ENCODE measurements at regions not wholly inside any gene's neighbourhood (a gene's known extent, or its start where the extent isn't known, plus 50 kb on each side); places are given as distances from the start of the nearest gene placed in this dataset.

GRCh38 chr2:76564734-76565133 is 854.0 kb upstream of the GCFC2 start:
- H3K4me1 Mint-ChIP-seq (ENCODE audit: unreplicated experiment), result no peaks in the 10 kb centered on the region
- DNase-seq (ENCODE audit: extremely low spot score, unreplicated experiment), result no peak
- H3K27ac Mint-ChIP-seq, result no peak overlapping the region
- TF ChIP-seq CTCF (conservative IDR thresholded peaks at IDR 0.05), result no peak
- H3K27me3 Mint-ChIP-seq, result no peaks in the 10 kb centered on the region
- H3K9me3 Mint-ChIP-seq, result no peaks in the 10 kb centered on the region
- no peaks in the 10 kb centered on the region for H3K36me3 Mint-ChIP-seq
- H3K4me3 Mint-ChIP-seq, result no peak overlapping the region

- no peak overlapping the region for H3K4me3 Mint-ChIP-seq
- H3K27me3 Mint-ChIP-seq, result no peaks in the 10 kb centered on the region
- H3K4me1 Mint-ChIP-seq (ENCODE audit: unreplicated experiment), result no peaks in the 10 kb centered on the region
- H3K36me3 Mint-ChIP-seq, result no peaks in the 10 kb centered on the region
- DNase-seq (ENCODE audit: extremely low spot score, unreplicated experiment), result no peak
- no peak for TF ChIP-seq CTCF (conservative IDR thresholded peaks at IDR 0.05)
- no peaks in the 10 kb centered on the region for H3K9me3 Mint-ChIP-seq
- no peak overlapping the region for H3K27ac Mint-ChIP-seq
Observed at GRCh38 chr2:76563730-76564129, 853.0 kb upstream of the GCFC2 start.

DNA sequence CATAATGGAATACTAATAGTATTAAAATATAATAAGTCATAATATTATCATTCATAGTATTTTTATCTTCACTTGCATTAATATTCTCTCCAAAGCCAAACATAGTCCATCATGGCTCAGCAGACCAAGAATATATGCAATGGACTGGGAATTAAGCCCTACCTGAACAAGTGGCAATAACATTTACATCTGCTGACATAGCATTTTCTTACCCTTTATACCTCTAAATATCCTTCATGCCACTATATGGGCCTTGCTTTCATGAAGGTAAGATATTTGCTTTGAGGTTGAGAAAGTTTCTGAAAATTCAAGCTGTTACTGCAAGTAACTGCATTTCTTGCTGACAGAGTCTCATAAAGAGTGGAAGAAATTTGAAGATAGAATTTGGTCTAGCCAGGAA is 847.4 kb upstream of the GCFC2 start:
- Mint-ChIP-seq H3K36me3 (no peaks in the 10 kb centered on the region), H3K4me1 (ENCODE audit: unreplicated experiment) (no peaks in the 10 kb centered on the region)

DNA sequence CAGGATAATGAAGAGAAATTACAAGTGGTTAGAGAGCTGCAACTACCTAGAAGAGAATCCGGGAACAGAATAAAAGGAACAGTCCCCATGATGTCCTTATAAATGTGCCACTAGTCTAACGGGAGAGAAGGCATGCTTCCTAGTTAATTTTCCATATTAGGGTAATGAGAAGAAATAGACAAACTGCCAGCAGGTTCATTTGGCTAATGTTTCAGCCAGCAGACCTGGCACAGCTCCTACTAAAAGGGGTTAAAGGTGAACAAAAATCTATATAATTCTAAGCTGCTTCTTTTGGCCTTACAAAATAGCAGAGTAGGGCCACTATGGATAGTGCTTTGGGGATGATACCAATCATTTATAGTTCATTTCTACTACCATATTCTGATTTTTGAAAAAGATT is 845.3 kb upstream of the GCFC2 start:
- no peak overlapping the region for H3K4me3 Mint-ChIP-seq
- TF ChIP-seq CTCF (conservative IDR thresholded peaks at IDR 0.05), result no peak
- no peaks in the 10 kb centered on the region for H3K4me1 Mint-ChIP-seq (ENCODE audit: unreplicated experiment)
- no peaks in the 10 kb centered on the region for H3K27me3 Mint-ChIP-seq
- no peaks in the 10 kb centered on the region for H3K9me3 Mint-ChIP-seq
- no peaks in the 10 kb centered on the region for H3K36me3 Mint-ChIP-seq
- no peak for DNase-seq (ENCODE audit: extremely low spot score, unreplicated experiment)
- H3K27ac Mint-ChIP-seq, result no peak overlapping the region

More for the DNA sequence above, 847.4 kb upstream of the GCFC2 start:
- DNase-seq (ENCODE audit: extremely low spot score, unreplicated experiment), result no peak
- TF ChIP-seq CTCF (conservative IDR thresholded peaks at IDR 0.05), result no peak
- no peaks in the 10 kb centered on the region for H3K27me3 Mint-ChIP-seq
- no peaks in the 10 kb centered on the region for H3K9me3 Mint-ChIP-seq
- no peak overlapping the region for H3K4me3 Mint-ChIP-seq
- H3K27ac Mint-ChIP-seq, result no peak overlapping the region

DNA sequence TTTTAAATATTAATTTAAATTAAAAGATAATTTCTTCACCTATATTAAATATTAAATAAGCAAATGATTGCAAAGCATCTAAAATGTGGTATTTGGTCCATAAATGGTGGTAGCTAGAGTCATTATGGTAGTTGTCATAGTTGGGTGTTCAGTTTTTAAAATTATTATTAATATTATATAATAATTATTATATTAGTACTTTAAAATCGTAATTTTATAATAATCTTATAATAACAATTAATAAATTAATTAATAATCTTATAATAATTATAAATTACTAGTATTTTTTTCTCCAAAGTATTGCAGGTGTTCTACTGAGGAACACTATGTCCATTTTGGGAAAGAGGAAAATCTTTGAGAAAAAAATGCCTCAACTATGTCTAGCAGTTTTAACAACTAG is 835.5 kb upstream of the GCFC2 start:
- no peaks in the 10 kb centered on the region for H3K9me3 Mint-ChIP-seq
- no peaks in the 10 kb centered on the region for H3K4me1 Mint-ChIP-seq (ENCODE audit: unreplicated experiment)
- H3K4me3 Mint-ChIP-seq, result no peak overlapping the region
- no peaks in the 10 kb centered on the region for H3K27me3 Mint-ChIP-seq
- no peak overlapping the region for H3K27ac Mint-ChIP-seq
- no peaks in the 10 kb centered on the region for H3K36me3 Mint-ChIP-seq
- no peak for TF ChIP-seq CTCF (conservative IDR thresholded peaks at IDR 0.05)
- DNase-seq (ENCODE audit: extremely low spot score, unreplicated experiment), result no peak

GRCh38 chr2:76544901-76545300 is 834.2 kb upstream of the GCFC2 start:
- TF ChIP-seq CTCF (conservative IDR thresholded peaks at IDR 0.05), result no peak
- no peak for DNase-seq (ENCODE audit: extremely low spot score, unreplicated experiment)
- H3K4me3 Mint-ChIP-seq, result no peak overlapping the region
- H3K27me3 Mint-ChIP-seq, result no peaks in the 10 kb centered on the region
- H3K36me3 Mint-ChIP-seq, result no peaks in the 10 kb centered on the region
- no peaks in the 10 kb centered on the region for H3K4me1 Mint-ChIP-seq (ENCODE audit: unreplicated experiment)
- no peaks in the 10 kb centered on the region for H3K9me3 Mint-ChIP-seq
- no peak overlapping the region for H3K27ac Mint-ChIP-seq

All from type B pancreatic cell (in vitro differentiated cells).